IgD-negative memory B cell (primary cell): ENCODE measurements at regions not wholly inside any gene's neighbourhood (a gene's known extent, or its start where the extent isn't known, plus 50 kb on each side); places are given as distances from the start of the nearest gene placed in this dataset.

ENCODE experiments used
- H3K27ac Mint-ChIP-seq, 3 donors: one replicate each; pipeline ENCODE4 v1.8.0; 2020 to 2022; ENCODE audit warnings: mild to moderate bottlenecking in 3 of 3, mixed read lengths in 3 of 3, moderate library complexity in 1 of 3
- H3K27me3 Mint-ChIP-seq: one replicate; pipeline ENCODE4 v1.8.0; 2021; ENCODE audit warnings: mixed read lengths
- H3K36me3 Mint-ChIP-seq: one replicate; pipeline ENCODE4 v1.8.0; 2020; ENCODE audit warnings: mild to moderate bottlenecking, mixed read lengths
- H3K4me1 Mint-ChIP-seq, 3 donors: one replicate each; pipeline ENCODE4 v1.8.0; 2020 to 2022; ENCODE audit warnings: mixed read lengths in 3 of 3, mild to moderate bottlenecking in 1 of 3
- H3K4me3 Mint-ChIP-seq, 4 donors: one replicate each; pipeline ENCODE4 v1.8.0; 2020 to 2022; ENCODE audit warnings: mild to moderate bottlenecking in 4 of 4, mixed read lengths in 4 of 4, moderate library complexity in 3 of 4
- H3K9me3 Mint-ChIP-seq, 3 donors: one replicate each; pipeline ENCODE4 v1.8.0; 2020 to 2021; ENCODE audit warnings: mixed read lengths in 3 of 3, mild to moderate bottlenecking in 1 of 3

- Mint-ChIP-seq H3K27ac (no peak overlapping the region), H3K4me1 (no peaks in the 10 kb centered on the region), H3K36me3 (peaks cover 3% of the 10 kb centered on the region), H3K4me3 (no peak overlapping the region), H3K27me3 (peaks cover 21% of the 10 kb centered on the region), H3K9me3 (peaks cover 0 to 2% (median 0%) of the 10 kb centered on the region in 3 donors)
These were observed 76.0 kb downstream of the CHD9NB start for GRCh38 chr16:52976539-52977167.

- H3K36me3 Mint-ChIP-seq, result no peaks in the 10 kb centered on the region
- H3K4me1 Mint-ChIP-seq, result peaks cover 0 to 2% (median 0%) of the 10 kb centered on the region in 3 donors
- H3K27me3 Mint-ChIP-seq, result peaks cover 3% of the 10 kb centered on the region
- H3K4me3 Mint-ChIP-seq, result no peak overlapping the region
- no peak overlapping the region for H3K27ac Mint-ChIP-seq
- H3K9me3 Mint-ChIP-seq, result no peaks in the 10 kb centered on the region
These were observed 85.0 kb downstream of the CHD9NB start for GRCh38 chr16:52967744-52968143.

GRCh38 chr16:52964290-52964689 lies 88.4 kb downstream of the CHD9NB start:
- H3K4me1 Mint-ChIP-seq, result peaks cover 0 to 2% (median 0%) of the 10 kb centered on the region in 3 donors
- H3K4me3 Mint-ChIP-seq, result no peak overlapping the region
- no peaks in the 10 kb centered on the region for H3K27me3 Mint-ChIP-seq
- no peaks in the 10 kb centered on the region for H3K9me3 Mint-ChIP-seq
- no peaks in the 10 kb centered on the region for H3K36me3 Mint-ChIP-seq
- H3K27ac Mint-ChIP-seq, result no peak overlapping the region

GRCh38 chr16:52963855-52964242 lies 88.8 kb downstream of the CHD9NB start:
- H3K36me3 Mint-ChIP-seq, result no peaks in the 10 kb centered on the region
- no peak overlapping the region for H3K4me3 Mint-ChIP-seq
- no peaks in the 10 kb centered on the region for H3K27me3 Mint-ChIP-seq
- H3K9me3 Mint-ChIP-seq, result no peaks in the 10 kb centered on the region
- peaks cover 0 to 2% (median 0%) of the 10 kb centered on the region in 3 donors for H3K4me1 Mint-ChIP-seq
- H3K27ac Mint-ChIP-seq, result no peak overlapping the region

GRCh38 chr16:52963212-52963854 lies 89.4 kb downstream of the CHD9NB start:
- Mint-ChIP-seq H3K36me3 (no peaks in the 10 kb centered on the region), H3K27ac (no peak overlapping the region), H3K9me3 (no peaks in the 10 kb centered on the region), H3K4me1 (peaks cover 0 to 2% (median 0%) of the 10 kb centered on the region in 3 donors), H3K27me3 (no peaks in the 10 kb centered on the region), H3K4me3 (no peak overlapping the region)

- Mint-ChIP-seq H3K27me3 (peaks cover 2% of the 10 kb centered on the region), H3K4me3 (no peak overlapping the region), H3K36me3 (peaks cover 4% of the 10 kb centered on the region), H3K9me3 (no peaks in the 10 kb centered on the region), H3K27ac (no peak overlapping the region), H3K4me1 (no peaks in the 10 kb centered on the region)
These were observed 93.7 kb downstream of the CHD9NB start for GRCh38 chr16:52958951-52959350.

GRCh38 chr16:52957199-52957598 lies 95.5 kb downstream of the CHD9NB start:
- Mint-ChIP-seq H3K27ac (no peak overlapping the region), H3K27me3 (peaks cover 3% of the 10 kb centered on the region), H3K36me3 (peaks cover 4% of the 10 kb centered on the region), H3K4me3 (no peak overlapping the region), H3K4me1 (no peaks in the 10 kb centered on the region), H3K9me3 (peaks cover 0 to 2% (median 0%) of the 10 kb centered on the region in 3 donors)

GRCh38 chr16:52956044-52956443 lies 96.7 kb downstream of the CHD9NB start:
- peaks cover 4% of the 10 kb centered on the region for H3K36me3 Mint-ChIP-seq
- H3K4me3 Mint-ChIP-seq, result no peak overlapping the region
- no peaks in the 10 kb centered on the region for H3K4me1 Mint-ChIP-seq
- H3K27ac Mint-ChIP-seq, result no peak overlapping the region
- peaks cover 3% of the 10 kb centered on the region for H3K27me3 Mint-ChIP-seq
- peaks cover 0 to 2% (median 0%) of the 10 kb centered on the region in 3 donors for H3K9me3 Mint-ChIP-seq

GRCh38 chr16:52953215-52953614 lies 99.5 kb downstream of the CHD9NB start:
- Mint-ChIP-seq H3K27me3 (peaks cover 3% of the 10 kb centered on the region), H3K27ac (no peak overlapping the region), H3K4me3 (peak overlapping the region in 1 of 4 donors; percentile 39), H3K4me1 (no peaks in the 10 kb centered on the region), H3K36me3 (peaks cover 4% of the 10 kb centered on the region), H3K9me3 (peaks cover 0 to 2% (median 0%) of the 10 kb centered on the region in 3 donors)

- H3K4me1 Mint-ChIP-seq, result no peaks in the 10 kb centered on the region
- H3K9me3 Mint-ChIP-seq, result peaks cover 5 to 11% (median 9%) of the 10 kb centered on the region in 3 donors
- H3K36me3 Mint-ChIP-seq, result peaks cover under 1% of the 10 kb centered on the region
- peaks cover 1% of the 10 kb centered on the region for H3K27me3 Mint-ChIP-seq
- no peak overlapping the region for H3K27ac Mint-ChIP-seq
- H3K4me3 Mint-ChIP-seq, result no peak overlapping the region
These were observed 103.8 kb downstream of the CHD9NB start for GRCh38 chr16:52948946-52949345.

- peaks cover 5 to 7% (median 6%) of the 10 kb centered on the region in 3 donors for H3K9me3 Mint-ChIP-seq
- H3K4me1 Mint-ChIP-seq, result peaks cover 0 to 1% (median 0%) of the 10 kb centered on the region in 3 donors
- H3K27ac Mint-ChIP-seq, result no peak overlapping the region
- no peaks in the 10 kb centered on the region for H3K36me3 Mint-ChIP-seq
- H3K27me3 Mint-ChIP-seq, result no peaks in the 10 kb centered on the region
- H3K4me3 Mint-ChIP-seq, result no peak overlapping the region
These were observed 120.4 kb downstream of the CHD9NB start for GRCh38 chr16:52932321-52932720.

- H3K27ac Mint-ChIP-seq, result no peak overlapping the region
- H3K27me3 Mint-ChIP-seq, result no peaks in the 10 kb centered on the region
- peaks cover 5 to 11% (median 6%) of the 10 kb centered on the region in 3 donors for H3K9me3 Mint-ChIP-seq
- H3K4me3 Mint-ChIP-seq, result no peak overlapping the region
- H3K36me3 Mint-ChIP-seq, result no peaks in the 10 kb centered on the region
- H3K4me1 Mint-ChIP-seq, result peaks cover 0 to 1% (median 0%) of the 10 kb centered on the region in 3 donors
These were observed 123.0 kb downstream of the CHD9NB start for GRCh38 chr16:52929478-52930400.

GRCh38 chr16:52928955-52929354 lies 123.7 kb downstream of the CHD9NB start:
- Mint-ChIP-seq H3K27ac (no peak overlapping the region), H3K27me3 (no peaks in the 10 kb centered on the region), H3K4me3 (no peak overlapping the region), H3K4me1 (peaks cover 0 to 1% (median 0%) of the 10 kb centered on the region in 3 donors), H3K36me3 (no peaks in the 10 kb centered on the region), H3K9me3 (peaks cover 5 to 11% (median 6%) of the 10 kb centered on the region in 3 donors)

GRCh38 chr16:52925143-52925542 lies 127.6 kb downstream of the CHD9NB start:
- H3K9me3 Mint-ChIP-seq, result peaks cover 0 to 7% (median 5%) of the 10 kb centered on the region in 3 donors
- H3K27ac Mint-ChIP-seq, result peak overlapping the region in 1 of 3 donors; percentile 18
- H3K4me3 Mint-ChIP-seq, result no peak overlapping the region
- H3K27me3 Mint-ChIP-seq, result no peaks in the 10 kb centered on the region
- H3K36me3 Mint-ChIP-seq, result no peaks in the 10 kb centered on the region
- H3K4me1 Mint-ChIP-seq, result no peaks in the 10 kb centered on the region

GRCh38 chr16:52924162-52924561 lies 128.5 kb downstream of the CHD9NB start:
- H3K9me3 Mint-ChIP-seq, result peaks cover 0 to 7% (median 5%) of the 10 kb centered on the region in 3 donors
- no peaks in the 10 kb centered on the region for H3K36me3 Mint-ChIP-seq
- no peaks in the 10 kb centered on the region for H3K27me3 Mint-ChIP-seq
- H3K4me3 Mint-ChIP-seq, result no peak overlapping the region
- no peak overlapping the region for H3K27ac Mint-ChIP-seq
- H3K4me1 Mint-ChIP-seq, result no peaks in the 10 kb centered on the region
